ENCODE measurements at regions not wholly inside any gene's neighbourhood (a gene's known extent, or its start where the extent isn't known, plus 50 kb on each side); places are given as distances from the start of the nearest gene placed in this dataset.

- TF ChIP-seq CTCF (IDR thresholded peaks at IDR 0.05) (no peak), ZFX (IDR thresholded peaks at IDR 0.05; ENCODE audit: borderline replicate concordance) (no peak)
These were observed 371.2 kb upstream of the LRFN5 start for GRCh38 chr14:41235466-41235865.

Data from 22Rv1 (cell line).